Progenitor cell of endocrine pancreas (in vitro differentiated cells): ENCODE measurements at regions not wholly inside any gene's neighbourhood (a gene's known extent, or its start where the extent isn't known, plus 50 kb on each side); places are given as distances from the start of the nearest gene placed in this dataset.

Experiments used
- DNase-seq: peaks from one replicate; pipeline ENCODE4 v3.0.0; 2021; ENCODE audit warnings: low spot score; ENCODE audit not compliant: unreplicated experiment
- H3K27ac Mint-ChIP-seq: 2 replicates; pipeline ENCODE4 v1.8.0; 2021; ENCODE audit warnings: mild to moderate bottlenecking, moderate library complexity, mixed read lengths
- H3K27me3 Mint-ChIP-seq: 2 replicates; pipeline ENCODE4 v1.8.0; 2021; ENCODE audit warnings: mixed read lengths
- H3K36me3 Mint-ChIP-seq: 2 replicates; pipeline ENCODE4 v1.8.0; 2022; ENCODE audit warnings: mixed read lengths; ENCODE audit not compliant: insufficient read depth
- H3K4me1 Mint-ChIP-seq: 2 replicates; pipeline ENCODE4 v1.8.0; 2021; ENCODE audit warnings: low read depth, mixed read lengths
- H3K4me3 Mint-ChIP-seq: 2 replicates; pipeline ENCODE4 v1.8.0; 2021; ENCODE audit warnings: low read depth, mild to moderate bottlenecking, moderate library complexity, mixed read lengths
- H3K9me3 Mint-ChIP-seq: 2 replicates; pipeline ENCODE4 v1.8.0; 2021; ENCODE audit warnings: low read depth, mixed read lengths
- CTCF ChIP-seq: fragments of 200-600 bp; sonication (generic); IDR thresholded peaks from one replicate; pipeline ENCODE4 v1.5.0; 2021; ENCODE audit warnings: antibody characterized with exemption, mild to moderate bottlenecking; ENCODE audit not compliant: unreplicated experiment

- Mint-ChIP-seq H3K9me3 (peaks cover 63% of the 10 kb centered on the region), H3K27me3 (no peaks in the 10 kb centered on the region), H3K4me3 (no peak overlapping the region), H3K27ac (no peak overlapping the region), H3K36me3 (no peaks in the 10 kb centered on the region), H3K4me1 (no peaks in the 10 kb centered on the region)
- no peak for TF ChIP-seq CTCF
- DNase-seq, result no peak
Observed at GRCh38 chr22:47361247-47361646, 598.8 kb downstream of the TBC1D22A start.

- peaks cover 57% of the 10 kb centered on the region for H3K9me3 Mint-ChIP-seq
- H3K4me3 Mint-ChIP-seq, result no peak overlapping the region
- H3K36me3 Mint-ChIP-seq, result peaks cover 3% of the 10 kb centered on the region
- no peak for DNase-seq
- H3K27me3 Mint-ChIP-seq, result no peaks in the 10 kb centered on the region
- H3K4me1 Mint-ChIP-seq, result no peaks in the 10 kb centered on the region
- no peak overlapping the region for H3K27ac Mint-ChIP-seq
- no peak for TF ChIP-seq CTCF
Observed at GRCh38 chr22:47357493-47357892, 595.0 kb downstream of the TBC1D22A start.

GRCh38 chr22:47357086-47357485, 594.6 kb downstream of the TBC1D22A start:
- TF ChIP-seq CTCF, result no peak
- Mint-ChIP-seq H3K9me3 (peaks cover 54% of the 10 kb centered on the region), H3K27ac (no peak overlapping the region), H3K4me3 (no peak overlapping the region), H3K36me3 (peaks cover 3% of the 10 kb centered on the region), H3K27me3 (no peaks in the 10 kb centered on the region), H3K4me1 (no peaks in the 10 kb centered on the region)
- no peak for DNase-seq

- no peak for TF ChIP-seq CTCF
- peaks cover 58% of the 10 kb centered on the region for H3K9me3 Mint-ChIP-seq
- H3K27me3 Mint-ChIP-seq, result no peaks in the 10 kb centered on the region
- H3K36me3 Mint-ChIP-seq, result peaks cover 3% of the 10 kb centered on the region
- no peak for DNase-seq
- no peaks in the 10 kb centered on the region for H3K4me1 Mint-ChIP-seq
- no peak overlapping the region for H3K4me3 Mint-ChIP-seq
- no peak overlapping the region for H3K27ac Mint-ChIP-seq
Observed at GRCh38 chr22:47356511-47357011, 594.1 kb downstream of the TBC1D22A start.

- DNase-seq, result no peak
- Mint-ChIP-seq H3K36me3 (peaks cover 3% of the 10 kb centered on the region), H3K9me3 (peaks cover 55% of the 10 kb centered on the region), H3K27ac (no peak overlapping the region), H3K27me3 (no peaks in the 10 kb centered on the region), H3K4me1 (no peaks in the 10 kb centered on the region), H3K4me3 (no peak overlapping the region)
- no peak for TF ChIP-seq CTCF
Observed at GRCh38 chr22:47355776-47356510, 593.5 kb downstream of the TBC1D22A start.
